Left kidney (tissue), 1 donor: ENCODE measurements at regions not wholly inside any gene's neighbourhood (a gene's known extent, or its start where the extent isn't known, plus 50 kb on each side); places are given as distances from the start of the nearest gene placed in this dataset.
"Not testable (repeated sequence)": the region's sequence is repeated elsewhere in the genome, so short reads cannot be mapped to it uniquely, and the experiment has no call there.

Experiments used
- DNase-seq: peaks from one replicate; pipeline ENCODE4 v3.0.0-alpha.2; 2013

DNA sequence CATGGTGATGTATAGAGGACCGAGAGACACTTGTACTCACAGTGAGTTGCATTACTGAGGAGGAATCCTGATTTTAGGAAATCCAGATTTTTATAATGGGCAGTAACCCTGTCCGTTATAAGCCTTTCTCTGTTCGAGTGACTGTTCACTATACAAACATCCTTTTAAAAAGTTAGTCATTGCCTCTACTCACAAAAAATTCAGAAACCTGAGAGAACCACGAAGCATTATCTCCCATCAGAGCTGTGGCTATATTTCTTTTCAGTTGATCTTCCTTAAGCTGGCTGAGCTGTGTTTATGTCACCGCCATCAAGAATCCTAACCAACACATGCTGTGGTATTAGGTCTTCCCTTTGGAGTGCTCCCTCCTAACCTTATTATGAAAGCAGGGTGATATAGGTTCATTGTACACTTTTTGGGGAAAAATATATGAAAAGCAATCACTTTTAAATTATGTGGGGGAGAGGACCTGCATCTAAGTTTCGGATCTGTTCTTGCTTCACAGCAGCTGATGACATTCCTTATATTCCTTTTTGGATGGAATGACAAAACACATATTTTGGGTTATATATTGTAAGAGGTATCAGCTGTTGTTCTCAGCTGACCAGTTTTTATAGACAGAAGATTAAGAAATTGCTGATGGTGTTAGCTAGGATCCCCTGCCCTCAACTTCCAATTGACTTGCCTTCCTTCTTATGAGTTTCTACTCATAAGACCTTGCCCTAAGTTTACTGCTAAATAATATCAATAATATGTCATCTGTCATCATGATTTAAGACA lies 465.9 kb upstream of the RASGRP1 start:
- no peak for DNase-seq

DNA sequence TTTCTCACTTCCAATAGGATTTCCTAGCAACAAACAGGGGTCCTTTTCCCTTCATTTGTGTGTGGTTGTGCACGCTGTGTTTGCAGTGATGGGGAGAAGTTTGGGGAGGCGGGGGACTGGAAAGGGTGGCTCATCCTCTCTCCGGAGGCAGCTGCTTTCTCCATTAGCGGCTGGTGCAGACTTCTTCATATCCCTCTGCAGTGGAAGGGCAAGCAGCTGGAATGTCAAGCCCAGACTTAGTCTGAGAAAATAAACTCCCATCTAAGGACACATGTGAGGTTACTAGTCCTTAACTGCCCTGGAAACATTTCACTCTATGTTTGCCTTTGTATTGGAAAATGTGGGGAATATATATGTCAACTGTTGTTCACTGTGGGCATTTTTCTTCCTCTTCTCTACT lies 467.0 kb upstream of the RASGRP1 start:
- no peak for DNase-seq

DNA sequence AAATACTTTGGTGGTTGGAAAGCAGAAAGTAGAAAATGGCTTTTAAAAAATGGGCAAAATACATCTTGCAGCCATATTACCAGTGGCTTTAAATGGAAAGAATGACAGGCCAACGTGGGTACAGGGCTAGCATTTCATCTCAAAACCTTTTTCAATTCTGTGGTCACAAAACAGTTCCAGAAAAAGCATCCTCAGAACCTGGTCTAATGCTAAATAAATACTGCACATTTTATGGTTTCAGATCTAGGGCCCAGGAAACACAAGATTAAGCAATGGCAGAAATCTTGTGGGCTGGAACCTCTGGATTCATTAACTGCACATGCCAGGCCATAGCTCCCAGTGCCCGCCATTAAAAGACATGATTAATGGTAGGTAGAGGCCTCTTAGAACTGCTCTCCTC lies 470.2 kb upstream of the RASGRP1 start:
- no peak for DNase-seq

DNA sequence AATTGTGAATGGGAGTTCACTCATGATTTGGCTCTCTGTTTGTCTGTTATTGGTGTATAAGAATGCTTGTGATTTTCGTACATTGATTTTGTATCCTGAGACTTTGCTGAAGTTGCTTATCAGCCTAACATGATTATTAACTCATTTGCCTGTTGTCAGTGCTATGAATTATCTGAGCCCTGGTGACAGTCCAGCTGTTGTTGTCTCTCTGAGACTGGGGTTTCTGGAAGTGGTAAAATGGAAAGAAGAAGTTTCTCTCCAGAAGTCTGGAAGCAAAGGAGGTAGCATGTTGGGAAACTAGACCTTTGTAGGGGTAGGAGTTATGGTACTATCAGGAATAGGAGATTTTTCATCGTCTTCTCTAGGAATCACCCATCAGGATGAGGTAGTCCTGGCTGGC lies 473.0 kb upstream of the RASGRP1 start:
- not testable (repeated sequence) for DNase-seq

DNA sequence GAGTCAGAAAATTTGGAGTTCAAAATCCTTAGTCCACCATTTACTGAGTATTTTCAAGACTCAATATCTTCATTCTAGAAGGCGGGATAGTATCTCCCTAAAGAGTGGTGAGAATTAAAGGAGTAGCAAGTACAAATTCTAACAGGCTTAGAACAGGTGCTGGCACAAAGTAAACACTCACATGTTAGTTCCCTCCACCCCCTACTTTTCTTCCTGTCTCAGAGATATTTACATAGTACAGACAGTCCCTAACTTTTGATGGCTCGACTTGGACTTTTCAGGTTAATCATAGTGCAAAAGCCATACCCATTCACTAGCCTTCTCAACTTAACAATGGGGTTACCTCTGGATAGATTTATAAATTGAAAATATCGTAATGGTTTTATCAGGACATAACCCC lies 476.2 kb upstream of the RASGRP1 start:
- DNase-seq, result no peak

DNA sequence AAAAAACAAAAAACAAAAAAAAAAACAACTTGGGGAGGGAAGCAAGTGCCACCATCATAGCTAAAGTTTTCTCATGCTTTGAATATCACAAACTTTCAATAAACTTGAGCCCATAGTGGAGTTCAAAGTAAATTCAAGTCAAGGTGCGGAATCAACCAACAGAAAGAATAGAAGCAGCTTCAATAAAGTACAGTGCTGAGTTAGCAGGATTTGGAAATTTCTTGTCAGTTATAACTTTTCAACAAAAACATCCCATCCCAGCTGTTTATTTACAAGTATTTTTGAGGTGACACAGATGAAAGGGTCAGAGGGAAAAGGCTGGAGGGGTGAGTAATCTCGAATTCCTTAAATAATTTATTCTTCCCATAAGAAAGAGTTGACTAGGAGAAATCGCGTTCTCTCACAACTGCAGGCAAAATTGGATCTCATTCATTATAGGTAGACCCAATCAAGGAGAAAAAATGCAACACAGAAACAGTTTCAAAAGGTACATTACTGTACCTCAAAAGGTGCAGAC lies 477.4 kb upstream of the RASGRP1 start:
- no peak for DNase-seq

DNA sequence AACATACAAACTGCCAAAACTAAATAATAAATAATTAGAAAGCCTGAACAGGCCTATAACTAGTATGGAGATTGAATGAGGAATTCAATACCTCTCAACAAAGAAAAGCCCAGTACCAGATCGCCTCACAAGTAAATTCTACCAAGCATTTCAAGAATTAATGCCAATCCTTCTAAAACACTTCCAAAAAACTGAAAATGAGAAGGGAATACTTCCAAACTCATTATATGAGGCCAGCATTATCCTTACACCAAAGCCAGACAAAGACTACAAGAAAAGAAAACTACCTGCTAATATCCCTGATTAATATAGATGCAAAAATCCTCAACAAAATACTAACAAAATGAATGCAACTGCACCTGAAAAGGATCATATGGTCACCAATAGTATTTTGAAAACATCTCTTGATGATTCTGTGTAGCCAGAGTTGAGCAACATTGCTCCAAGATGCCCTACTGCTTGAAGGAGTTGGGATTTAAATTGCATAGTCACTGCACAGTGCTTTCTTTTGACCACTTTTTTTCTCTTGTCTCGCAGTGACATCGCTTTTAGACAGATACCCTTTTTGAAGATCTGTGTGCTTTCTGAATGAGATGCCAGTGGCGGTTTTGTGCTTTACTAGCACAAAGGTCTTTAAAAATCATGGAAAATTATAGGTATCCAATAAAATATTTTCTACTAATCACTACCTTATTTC lies 487.2 kb upstream of the RASGRP1 start:
- DNase-seq, result no peak

DNA sequence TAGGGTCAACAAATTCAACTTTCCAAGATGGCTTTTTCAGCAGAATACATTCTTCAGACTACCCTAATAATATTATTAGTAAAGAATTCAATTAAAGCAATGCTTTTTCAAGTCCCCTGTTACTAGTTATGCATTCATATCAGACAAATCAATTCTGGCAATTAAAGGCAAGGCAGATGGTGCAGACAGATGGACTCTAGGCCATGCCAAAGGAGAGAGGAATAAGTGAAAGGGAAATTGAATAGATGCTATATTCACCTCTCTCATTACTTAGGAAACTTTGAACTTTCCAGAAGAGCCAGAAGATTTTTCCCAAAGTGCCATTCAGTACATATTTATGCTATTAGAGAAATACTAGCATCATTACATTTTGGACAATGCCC lies 487.7 kb upstream of the RASGRP1 start:
- no peak for DNase-seq

DNA sequence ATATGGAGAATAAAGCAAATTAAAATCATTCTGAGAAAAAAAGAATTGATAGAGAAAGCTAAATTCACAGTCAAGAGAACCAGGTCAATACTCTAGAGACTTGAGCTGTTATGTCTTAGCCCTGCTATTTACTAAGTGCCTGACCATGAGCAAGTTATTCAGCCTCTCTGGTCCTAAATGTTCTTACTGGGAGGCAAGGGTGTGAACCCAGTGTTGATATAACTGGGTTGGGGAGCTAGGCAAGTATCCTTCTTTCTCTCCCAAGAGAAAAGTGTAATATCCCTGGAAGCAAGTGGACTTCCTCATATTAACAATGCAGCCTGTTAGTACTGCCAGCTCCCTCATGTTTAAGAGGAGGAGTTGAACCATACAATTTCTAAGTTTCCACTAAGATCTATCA lies 488.9 kb upstream of the RASGRP1 start:
- DNase-seq, result no peak

DNA sequence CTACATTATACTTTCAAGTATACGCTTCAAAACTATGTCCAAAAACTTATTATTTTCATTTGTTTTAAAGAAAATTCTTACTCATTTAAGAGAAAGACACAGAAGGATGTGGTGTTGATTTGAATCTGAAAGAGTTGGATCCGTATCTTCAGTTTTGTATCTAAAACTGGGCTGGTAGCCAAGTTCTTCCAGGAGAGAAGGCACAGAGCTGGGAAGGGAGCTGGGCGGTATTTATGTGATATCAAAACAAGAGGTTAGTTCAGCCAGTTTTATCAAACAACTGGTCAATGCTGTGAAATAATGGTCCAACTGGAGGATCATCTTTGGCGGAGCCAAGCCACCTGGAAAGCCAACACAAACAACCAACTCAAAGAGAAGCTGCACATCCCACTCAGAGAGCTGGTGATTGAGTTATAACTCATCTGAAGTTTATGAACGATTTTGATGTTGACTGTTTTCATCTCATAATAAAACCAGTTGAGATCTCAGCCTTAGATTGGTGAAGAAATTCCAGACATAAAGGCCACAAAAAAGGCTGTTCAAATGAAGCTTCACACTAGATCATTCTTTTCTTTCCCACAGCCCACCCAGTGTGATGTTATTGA lies 489.6 kb upstream of the RASGRP1 start:
- no peak for DNase-seq

DNA sequence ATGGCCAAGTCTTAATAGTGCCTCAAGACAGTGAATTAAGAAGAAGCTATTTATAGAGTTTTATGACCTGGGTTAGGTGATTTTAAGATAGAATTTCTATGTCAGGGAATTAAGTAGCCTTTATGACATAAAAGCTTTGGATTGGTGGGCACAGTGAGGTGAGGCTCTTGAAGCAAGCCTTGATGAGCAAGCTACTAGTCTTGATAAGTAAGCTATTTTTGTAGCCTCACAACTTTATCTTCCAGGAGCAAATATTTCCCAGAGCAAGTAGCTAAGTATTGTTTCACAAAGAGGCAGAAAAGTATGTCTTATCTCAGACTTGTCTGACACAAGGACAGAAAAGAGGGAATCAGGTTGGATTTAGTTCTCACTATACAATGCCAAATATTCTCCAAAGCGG lies 491.7 kb upstream of the RASGRP1 start:
- no peak for DNase-seq

DNA sequence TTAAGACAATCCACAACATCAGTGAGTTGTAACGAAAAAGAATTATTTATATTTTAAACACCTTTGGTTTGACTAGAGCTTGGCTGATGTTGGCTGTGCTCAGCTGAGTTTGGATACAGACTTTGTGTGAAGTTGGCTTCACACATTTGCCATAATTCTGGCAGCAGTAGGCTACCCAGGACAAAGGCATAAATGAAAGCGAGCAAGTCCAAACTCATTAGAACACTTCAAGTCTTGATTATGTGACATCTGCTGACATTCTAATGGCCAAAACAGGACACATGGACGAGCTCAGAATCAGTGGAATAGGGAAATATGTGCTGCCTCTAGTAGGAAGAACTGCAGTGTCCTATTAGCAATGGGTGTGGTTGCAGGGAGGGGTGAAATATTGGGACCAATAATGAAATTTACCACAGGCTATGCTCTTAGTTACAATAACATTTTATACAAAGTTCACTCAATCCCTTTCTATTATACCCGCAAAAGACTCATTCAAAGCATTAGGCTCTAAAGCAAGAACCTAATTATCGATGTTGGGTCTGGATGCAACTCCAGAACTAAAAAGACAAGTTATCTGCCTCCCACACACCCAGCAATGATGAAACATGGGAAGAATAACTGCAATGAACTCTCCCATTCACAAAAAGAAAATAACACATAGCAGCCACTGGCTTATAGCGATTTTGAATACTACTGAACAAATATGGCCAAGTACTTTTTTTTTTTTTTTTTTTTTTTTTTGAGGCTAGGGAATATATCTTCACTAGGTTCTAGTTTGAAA lies 493.9 kb upstream of the RASGRP1 start:
- DNase-seq, result no peak

DNA sequence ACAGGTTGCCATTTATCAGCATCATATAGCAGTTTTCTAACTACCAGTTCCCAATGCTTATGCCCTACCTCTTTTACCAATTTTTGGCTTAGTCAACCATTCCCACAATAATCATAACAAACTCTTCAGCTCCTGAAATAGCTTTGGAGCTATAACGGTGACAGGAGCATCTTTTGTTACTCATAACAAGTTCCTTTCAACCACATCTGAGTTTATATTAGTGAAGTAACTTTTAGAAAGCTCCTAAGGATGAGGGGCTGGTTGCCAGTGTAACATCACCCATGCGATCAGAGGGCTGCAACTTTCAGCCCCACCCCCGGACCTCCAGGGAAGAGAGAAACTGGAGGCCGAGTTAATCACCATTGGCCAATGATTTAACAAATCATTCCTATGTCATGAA lies 495.3 kb upstream of the RASGRP1 start:
- DNase-seq, result no peak

DNA sequence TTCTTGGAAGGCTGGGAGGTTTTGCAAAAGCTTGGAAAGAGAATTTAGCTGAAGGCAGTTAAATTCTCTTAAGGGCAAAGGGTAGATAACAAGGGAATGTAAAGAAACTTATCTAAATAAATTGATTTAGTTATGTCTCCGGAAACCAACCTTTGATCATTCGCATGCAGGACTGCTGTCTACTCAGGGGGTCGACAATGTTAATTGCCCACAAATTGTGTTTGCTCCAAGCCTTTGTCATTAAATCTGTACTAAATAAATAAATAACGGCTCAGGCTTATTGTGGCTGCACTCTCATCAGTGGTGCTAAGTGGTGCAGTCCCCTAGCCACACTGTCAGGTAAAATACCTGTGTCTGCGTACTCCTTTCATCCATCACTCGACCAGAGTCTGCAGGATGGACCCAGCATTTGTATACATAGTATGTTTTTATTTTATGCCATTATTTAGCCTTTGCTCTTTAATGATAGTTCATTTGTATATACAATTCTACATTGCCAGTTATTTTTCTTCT lies 497.4 kb upstream of the RASGRP1 start:
- DNase-seq, result no peak

DNA sequence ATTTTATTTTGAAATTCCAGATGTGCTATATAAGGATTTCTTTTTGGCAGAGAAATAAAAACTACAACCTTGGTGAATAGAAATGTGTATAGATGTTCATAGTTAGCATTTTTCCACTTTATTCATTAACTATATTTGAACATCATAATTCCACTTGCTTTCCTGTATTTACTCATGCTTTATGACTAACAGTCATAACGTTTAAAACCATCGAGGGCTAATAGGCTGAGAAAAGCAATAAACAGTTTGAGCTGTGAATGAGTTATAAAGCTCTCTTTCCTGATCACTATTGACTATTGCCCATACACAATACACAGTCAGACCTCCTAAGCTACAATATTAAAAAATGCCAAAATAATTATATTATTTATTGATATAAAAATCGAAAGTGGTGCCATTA lies 502.1 kb upstream of the RASGRP1 start:
- no peak for DNase-seq

DNA sequence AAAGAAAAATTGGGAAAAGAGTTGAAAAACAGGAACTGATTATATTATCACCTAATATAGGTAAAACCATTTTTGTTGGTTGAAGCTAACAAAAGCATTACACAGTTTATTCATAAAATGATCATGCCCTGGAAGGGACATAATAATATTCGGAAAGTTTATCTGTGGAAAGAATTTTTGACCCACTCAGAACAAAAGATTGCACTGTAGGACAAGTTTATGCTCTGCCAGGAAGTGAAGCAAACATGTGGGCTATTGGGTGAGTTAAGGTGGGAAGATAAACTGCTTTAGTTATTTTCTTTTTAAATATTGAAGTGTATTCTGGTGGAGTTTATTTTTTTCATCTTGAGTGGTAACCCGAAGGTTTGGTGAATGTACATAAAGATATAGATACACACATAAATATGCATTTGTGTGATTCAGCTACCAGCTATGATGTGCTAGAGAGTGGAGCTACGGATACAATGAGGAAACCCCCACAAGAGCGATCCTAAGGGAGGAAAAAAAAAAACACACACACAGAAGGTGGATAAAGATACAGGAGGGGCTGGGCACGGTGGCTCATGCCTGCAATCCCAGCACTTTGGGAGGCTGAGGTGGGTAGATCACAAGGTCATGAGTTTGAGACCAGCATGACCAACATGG lies 506.4 kb upstream of the THBS1 start:
- no peak for DNase-seq

DNA sequence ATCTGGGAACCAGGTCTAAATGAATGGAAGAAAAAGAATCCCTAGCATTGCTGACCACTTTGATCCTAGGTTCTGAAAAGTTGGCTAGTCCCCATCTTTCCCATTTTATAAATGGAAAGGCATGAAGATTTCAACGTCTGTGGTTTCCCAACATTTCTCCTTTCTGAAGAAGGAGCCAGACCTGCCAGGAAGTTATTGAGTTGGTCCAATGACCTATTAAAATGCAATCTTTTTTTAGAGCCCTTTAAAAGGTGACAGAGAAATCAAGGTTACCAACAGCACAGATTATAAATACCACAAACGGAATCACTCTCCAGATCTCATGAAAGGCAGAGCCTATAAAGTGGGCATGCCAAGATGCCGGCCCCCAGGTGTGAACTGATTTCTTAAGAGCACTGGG lies 505.6 kb upstream of the THBS1 start:
- no peak for DNase-seq

DNA sequence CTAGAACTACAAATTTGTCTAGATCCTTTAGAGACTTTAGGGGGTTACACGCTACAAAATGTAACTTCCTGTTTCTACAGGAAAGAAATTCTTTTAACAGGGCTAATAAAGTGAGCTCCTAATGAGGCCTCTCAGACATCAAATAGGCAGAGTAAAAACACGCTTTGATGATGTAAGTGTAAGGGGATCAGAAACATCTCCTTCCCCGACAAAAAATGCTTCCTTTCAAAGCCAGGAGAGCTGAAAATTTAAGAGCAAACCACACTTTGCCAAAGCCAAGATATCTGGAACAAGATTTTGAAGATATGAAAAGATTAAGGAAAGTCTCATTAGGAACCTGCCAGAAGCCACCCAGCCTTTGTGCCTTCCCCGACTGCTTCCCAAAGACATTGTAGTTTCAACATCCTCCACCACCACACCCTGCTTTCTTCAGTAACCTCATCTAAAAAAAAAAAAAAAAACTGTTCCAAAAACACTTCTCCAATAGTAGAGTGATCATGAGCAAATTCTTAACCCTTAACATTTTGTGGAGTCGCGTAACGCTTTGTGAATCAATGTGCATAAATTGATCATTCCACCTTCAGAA lies 505.0 kb upstream of the THBS1 start:
- DNase-seq, result no peak

DNA sequence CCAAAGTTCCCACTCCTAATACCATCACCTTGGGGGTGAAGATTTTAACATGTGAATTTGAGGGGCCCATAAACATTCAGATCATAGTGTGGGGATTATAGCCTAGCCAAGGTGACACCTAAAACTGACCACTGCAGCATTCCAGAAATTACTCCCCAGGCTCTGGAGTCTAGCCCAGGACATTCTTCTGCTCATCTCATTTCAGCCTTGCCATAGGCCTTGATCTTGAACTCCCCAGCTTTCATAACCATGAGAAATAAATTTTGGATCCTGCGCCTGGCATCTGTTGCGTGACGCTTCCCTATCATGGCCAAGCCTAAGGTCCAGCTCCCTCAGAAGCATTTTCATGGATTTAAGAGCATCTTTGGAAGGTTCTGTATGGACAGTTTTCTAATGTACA lies 502.9 kb upstream of the THBS1 start:
- DNase-seq, result no peak

DNA sequence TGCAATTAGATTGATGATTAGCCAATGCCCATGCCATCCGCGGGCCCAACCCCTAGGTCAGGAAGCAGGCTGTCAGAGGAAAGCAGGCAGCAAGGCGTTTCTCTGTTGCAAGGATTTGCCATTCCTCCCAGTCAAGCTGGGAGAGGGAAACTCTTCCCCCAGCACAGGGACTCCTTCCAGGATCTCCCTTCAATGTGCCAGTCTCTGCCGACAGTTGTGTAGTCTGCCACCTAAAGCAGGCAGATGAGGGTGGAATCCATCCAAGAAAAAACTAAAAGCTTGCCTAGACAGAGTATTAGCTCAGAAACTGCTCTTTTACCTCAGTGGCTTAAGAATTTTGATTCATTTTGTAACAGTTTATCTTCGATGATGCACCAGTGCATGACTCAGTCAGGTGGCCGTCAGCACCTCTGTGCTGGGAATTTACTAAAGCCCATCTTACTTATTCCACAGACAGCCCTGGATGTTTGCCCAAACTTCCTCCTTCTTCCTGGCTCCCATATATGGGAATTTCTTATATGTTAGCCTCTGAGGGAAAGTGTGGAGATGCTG lies 501.5 kb upstream of the THBS1 start:
- no peak for DNase-seq

DNA sequence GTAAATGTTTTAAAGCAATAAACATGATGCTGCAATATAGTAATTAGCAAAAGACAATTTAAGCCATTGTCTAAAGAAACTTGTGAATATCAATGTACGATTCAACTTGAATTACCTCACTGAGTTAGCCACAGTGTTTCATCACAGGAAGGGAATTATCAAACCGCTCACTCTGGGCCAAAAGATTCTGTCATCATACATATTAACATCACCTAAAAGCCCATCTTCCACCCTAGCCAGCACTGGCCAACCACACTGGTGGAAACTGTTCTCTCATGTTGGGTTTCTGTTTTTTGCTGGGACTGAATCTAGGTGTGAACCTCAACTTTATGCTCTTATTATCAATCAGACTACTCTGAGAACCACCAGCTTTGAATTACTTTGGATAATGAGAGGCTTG lies 497.7 kb upstream of the THBS1 start:
- no peak for DNase-seq
